Hippocampal formation (tissue), 2 donors: ENCODE measurements at regions not wholly inside any gene's neighbourhood (a gene's known extent, or its start where the extent isn't known, plus 50 kb on each side); places are given as distances from the start of the nearest gene placed in this dataset.

Source experiments
- DNase-seq, 2 donors: peaks; one replicate each; lab custom pipeline; 2025; lab: John Stamatoyannopoulos, UW

- DNase-seq, result no peak
These were observed 107.1 kb upstream of the BACH2 start for GRCh38 chr6:90403489-90404381.

GRCh38 chr6:90402831-90403192 lies 106.2 kb upstream of the BACH2 start:
- DNase-seq, result no peak

GRCh38 chr6:90401933-90402830 lies 105.5 kb upstream of the BACH2 start:
- no peak for DNase-seq

- DNase-seq, result no peak
These were observed 103.3 kb upstream of the BACH2 start for GRCh38 chr6:90399970-90400369.

GRCh38 chr6:90397929-90398674 lies 101.5 kb upstream of the BACH2 start:
- no peak for DNase-seq

GRCh38 chr6:90397047-90397446 lies 100.4 kb upstream of the BACH2 start:
- no peak for DNase-seq

- peak; percentile 28 to 46 for DNase-seq
These were observed 96.7 kb upstream of the BACH2 start for GRCh38 chr6:90393232-90393884.

GRCh38 chr6:90390379-90390778 lies 93.7 kb upstream of the BACH2 start:
- no peak for DNase-seq

- DNase-seq, result no peak
These were observed 91.8 kb upstream of the BACH2 start for GRCh38 chr6:90388395-90388794.

- no peak for DNase-seq
These were observed 91.2 kb upstream of the BACH2 start for GRCh38 chr6:90387826-90388225.

GRCh38 chr6:90387383-90387775 lies 90.7 kb upstream of the BACH2 start:
- DNase-seq, result no peak

GRCh38 chr6:90386399-90387382 lies 90.0 kb upstream of the BACH2 start:
- no peak for DNase-seq

- DNase-seq, result no peak
These were observed 89.2 kb upstream of the BACH2 start for GRCh38 chr6:90385759-90386313.

GRCh38 chr6:90384720-90385119 lies 88.1 kb upstream of the BACH2 start:
- DNase-seq, result no peak

- no peak for DNase-seq
These were observed 86.7 kb upstream of the BACH2 start for GRCh38 chr6:90383196-90383822.

- no peak for DNase-seq
These were observed 86.1 kb upstream of the BACH2 start for GRCh38 chr6:90382760-90383159.

- no peak for DNase-seq
These were observed 79.2 kb upstream of the BACH2 start for GRCh38 chr6:90375681-90376439.

GRCh38 chr6:90374201-90374600 lies 77.6 kb upstream of the BACH2 start:
- no peak for DNase-seq

- no peak for DNase-seq
These were observed 76.2 kb upstream of the BACH2 start for GRCh38 chr6:90372885-90373284.
